Suppressor macrophage (primary cell): ENCODE measurements at regions not wholly inside any gene's neighbourhood (a gene's known extent, or its start where the extent isn't known, plus 50 kb on each side); places are given as distances from the start of the nearest gene placed in this dataset.
"Not testable (repeated sequence)": the region's sequence is repeated elsewhere in the genome, so short reads cannot be mapped to it uniquely, and the experiment has no call there.

ENCODE experiments used
- DNase-seq, 4 experiments: peaks; one replicate each; pipeline ENCODE4 v3.0.0-alpha.2; 2020 to 2022

GRCh38 chr13:37995092-37995491 is 125.5 kb upstream of the TRPC4 start:
- peak in 2 of 4 experiments; percentile 2 to 3 for DNase-seq

DNA sequence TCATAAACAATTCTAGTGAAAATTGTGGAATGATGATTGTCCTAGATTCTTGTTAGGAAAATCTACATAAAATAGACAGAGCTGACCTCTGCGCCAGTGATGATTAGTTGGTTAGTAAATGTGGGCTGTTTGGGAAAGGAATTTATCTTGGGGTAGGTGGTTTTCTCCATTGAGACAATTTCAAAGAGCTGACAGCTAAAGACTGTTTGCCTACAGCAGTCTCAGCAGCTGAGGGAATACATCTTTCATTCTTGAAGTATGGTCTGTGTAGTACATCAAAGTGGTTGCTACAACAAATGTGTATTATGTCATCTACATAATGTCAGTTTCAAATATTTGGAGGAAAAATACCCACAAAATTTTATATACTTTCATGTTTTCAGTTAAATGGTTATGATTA is 117.2 kb upstream of the TRPC4 start:
- no peak for DNase-seq

DNA sequence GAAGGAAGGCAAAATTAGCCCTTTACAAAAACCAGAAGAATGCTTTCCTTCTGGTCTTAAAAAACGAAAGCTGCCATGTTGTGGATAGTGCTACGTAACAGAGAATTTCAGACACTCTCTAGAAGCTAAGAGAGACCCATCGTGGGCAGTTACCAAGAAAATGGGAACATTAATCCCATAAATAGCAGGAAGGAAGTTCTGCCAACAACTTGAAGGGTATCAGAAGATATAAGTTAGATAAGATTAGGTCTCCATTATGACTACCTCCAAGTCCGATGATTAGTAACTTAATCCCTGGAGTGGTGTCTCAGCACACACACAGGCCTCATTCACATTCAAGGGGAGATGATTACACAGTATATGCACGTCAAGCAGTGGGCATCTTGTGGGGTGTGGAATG is 115.7 kb upstream of the TRPC4 start:
- no peak for DNase-seq

DNA sequence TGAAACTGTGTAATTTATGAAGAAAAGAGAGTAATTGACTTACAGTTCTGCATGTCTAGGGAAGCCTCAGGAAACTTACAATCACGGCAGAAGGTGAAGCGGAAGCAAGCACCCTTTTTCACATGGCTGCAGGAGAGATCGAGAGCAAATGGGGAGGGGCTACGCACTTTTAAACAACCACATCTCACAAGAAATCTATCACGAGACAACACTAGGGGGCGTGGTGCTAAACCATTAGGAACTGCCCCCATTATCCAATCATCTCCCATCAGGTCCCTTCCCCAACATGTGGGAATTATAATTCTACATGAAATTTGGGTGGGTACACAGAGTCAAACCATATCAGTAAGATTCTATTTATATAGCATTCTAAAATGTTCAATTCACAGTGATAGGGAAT is 114.8 kb upstream of the TRPC4 start:
- peak in 3 of 4 experiments; percentile 1 to 7 (median 5) for DNase-seq

GRCh38 chr13:37981932-37982331 is 112.4 kb upstream of the TRPC4 start:
- DNase-seq, result no peak

DNA sequence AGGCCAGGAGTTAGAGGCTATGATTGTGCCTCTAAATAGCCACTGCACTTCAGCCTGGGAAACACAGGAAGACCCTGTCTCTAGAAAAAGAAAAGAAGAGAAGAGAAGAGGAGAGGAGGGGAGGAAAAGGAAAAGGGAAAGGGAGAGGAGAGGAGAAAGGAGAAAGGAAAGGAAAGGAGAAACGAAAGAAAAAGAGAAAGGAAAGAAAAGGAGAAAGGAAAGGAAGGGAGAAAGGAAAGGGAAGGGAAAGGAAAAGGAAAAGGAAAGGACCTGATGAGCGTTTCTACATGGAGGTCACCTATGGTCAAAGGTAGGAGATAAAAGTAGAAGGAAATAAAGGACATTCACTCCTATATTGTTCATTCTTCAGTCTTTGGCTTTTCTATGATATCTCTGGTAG is 109.1 kb upstream of the TRPC4 start:
- no peak for DNase-seq

- no peak for DNase-seq
These were observed 99.0 kb upstream of the TRPC4 start for GRCh38 chr13:37968555-37968954.

DNA sequence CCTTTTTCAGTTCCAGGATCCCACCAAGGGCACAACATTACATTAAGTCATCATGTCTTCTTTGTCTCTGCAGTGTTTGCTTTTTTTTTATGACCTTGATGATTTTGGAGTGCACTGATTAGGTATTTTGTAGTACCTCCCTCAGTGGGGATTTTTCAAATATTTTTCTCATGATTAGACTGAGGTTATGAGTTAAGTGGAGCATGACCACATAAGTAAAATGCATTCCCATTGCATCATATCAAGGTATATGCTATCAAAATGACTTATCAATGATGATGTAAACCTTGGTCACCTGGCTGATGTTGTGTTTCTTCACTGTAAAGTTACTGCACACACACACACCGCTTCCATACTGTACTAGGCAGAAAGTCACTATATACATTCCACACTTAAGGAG is 96.7 kb upstream of the TRPC4 start:
- no peak for DNase-seq

GRCh38 chr13:37960427-37960826 is 90.9 kb upstream of the TRPC4 start:
- no peak for DNase-seq

DNA sequence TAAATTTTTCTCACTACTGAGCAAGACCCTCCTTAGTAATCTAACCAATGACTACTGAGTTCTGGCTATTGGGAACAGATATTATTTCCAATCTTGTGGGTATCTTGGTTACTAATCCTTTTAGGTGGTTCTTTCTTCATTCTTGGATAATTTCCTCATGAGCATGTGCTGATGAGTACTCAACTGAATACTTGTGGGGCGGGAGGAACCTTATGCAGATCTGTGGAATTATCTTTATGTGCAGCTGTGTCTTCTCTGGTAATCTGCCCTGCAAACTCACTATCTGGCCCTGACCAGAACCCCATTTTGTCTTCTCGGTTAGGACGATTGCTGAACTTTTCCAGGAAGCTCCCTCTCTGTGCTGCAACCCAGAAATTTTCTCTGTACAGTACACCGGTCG is 89.7 kb upstream of the TRPC4 start:
- DNase-seq, result no peak

GRCh38 chr13:37956536-37956935 is 87.0 kb upstream of the TRPC4 start:
- no peak for DNase-seq

GRCh38 chr13:37954597-37954996 is 85.0 kb upstream of the TRPC4 start:
- not testable (repeated sequence) for DNase-seq

- no peak for DNase-seq
These were observed 84.6 kb upstream of the TRPC4 start for GRCh38 chr13:37954191-37954590.

- no peak for DNase-seq
These were observed 84.1 kb upstream of the TRPC4 start for GRCh38 chr13:37953696-37954095.

GRCh38 chr13:37950016-37950415 is 80.4 kb upstream of the TRPC4 start:
- DNase-seq, result no peak

DNA sequence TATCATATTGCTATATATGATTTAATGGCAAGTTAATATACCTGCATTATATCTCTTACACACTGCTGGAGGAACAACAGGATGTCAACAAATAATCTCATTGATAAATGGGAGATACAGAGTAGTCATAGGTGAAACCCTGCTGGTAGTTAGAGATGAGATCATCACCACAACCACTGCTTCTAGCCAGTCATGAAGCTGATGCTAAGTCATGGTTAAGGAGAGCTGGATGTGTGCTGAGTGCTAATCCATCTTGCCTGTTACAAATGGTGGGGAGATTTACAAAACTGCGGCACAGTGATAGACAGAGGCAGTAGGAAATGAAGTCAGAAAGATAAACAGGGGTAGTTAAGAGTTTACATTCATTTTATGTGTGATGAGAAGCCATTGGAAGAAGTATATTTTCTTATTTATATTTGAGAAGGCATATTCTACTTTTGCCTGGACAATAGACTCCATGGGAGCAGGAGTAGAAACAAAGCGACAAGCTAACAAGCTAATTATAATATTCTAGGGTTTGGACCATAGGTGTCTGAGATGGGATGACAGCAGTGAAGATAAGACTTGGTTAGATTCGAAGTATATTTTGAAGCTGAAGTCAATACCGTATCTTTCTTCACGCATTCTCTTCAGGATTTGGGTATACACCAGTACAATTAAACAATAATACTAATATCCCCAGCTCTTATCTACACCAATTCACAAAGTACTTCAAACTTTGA is 78.0 kb upstream of the TRPC4 start:
- DNase-seq, result no peak

- DNase-seq, result no peak
These were observed 76.3 kb upstream of the TRPC4 start for GRCh38 chr13:37945651-37946575.

DNA sequence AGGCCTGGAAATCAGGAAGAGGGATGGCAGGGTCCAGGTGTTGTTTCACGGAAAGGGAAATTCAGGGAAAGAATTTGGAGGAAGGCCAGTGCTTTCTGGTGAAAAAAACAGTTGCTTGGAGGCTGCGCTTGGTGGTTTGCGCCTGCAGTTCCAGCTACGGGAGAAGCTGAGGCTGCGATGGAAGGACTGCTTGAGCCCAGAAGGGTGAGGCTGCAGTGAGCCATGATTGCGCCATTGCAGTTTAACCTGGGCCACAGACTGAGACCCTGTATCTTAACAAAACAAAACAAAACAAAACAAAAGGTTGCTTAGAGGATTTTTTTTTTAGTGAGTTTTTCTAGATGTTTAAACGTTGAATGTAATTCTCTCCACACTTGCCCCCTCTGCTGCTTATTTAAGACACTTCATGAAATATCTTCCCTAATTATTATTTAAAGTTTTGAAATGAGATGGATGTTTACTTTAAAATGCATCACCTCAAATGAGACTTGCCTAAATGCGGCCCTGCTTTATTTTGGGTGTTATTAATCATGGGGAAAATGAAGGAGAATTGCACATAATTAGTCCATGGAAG is 75.4 kb upstream of the TRPC4 start:
- no peak for DNase-seq

DNA sequence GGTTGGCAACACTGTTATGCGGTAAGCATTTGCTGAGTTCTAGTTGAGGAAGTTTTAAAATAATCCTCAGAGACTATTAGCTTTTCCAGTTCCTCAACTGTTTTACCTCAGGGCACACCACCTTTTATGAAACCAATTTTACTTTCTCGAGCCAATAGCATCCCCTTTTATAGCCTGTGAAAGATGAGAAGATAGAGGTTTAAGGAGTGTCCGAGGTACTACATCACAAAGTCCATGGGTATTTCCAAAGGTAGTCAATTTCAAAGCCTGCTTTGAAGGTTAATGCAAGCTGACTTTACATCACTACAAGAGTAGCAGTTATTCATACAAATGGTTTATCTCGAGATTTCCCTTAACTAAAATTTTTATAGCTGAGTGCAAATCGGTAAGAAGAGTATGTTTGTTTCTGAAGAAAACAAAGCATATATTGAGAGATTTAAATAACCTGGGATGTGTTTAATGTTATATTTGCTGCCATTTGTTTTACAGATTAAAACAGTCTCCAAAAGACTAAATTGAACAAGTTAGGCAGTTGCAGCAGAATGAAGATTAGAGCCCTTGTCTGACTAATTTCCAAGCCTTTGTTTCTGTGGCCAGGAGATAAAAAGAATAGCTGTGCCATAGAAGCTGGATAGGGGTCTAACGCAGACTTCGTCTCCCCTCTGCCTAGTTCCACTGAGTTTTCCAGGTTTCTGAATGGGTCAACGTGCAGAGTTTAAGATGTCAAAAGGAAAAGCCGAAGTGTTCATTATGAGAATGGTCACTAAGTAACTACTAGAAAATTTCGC is 74.7 kb upstream of the TRPC4 start:
- no peak for DNase-seq

DNA sequence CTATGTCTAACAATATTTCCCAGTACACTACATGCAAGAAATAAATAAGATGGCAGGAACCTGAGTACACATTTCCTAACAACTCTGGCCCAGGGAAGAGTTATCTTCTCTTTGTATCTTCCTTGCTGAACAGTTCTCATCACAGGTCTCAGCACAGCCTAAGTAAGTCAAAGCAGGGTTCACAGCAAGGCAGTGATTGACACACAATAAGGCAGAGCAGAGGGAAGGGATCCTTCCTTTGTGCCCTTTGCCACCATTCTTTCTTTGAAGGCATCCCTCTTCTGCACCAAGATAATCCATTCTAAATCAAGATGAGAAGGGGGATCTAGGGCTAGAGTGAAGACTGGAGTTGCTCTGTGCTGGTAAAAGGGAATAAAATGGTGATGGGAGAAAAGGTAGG is 73.4 kb upstream of the TRPC4 start:
- no peak for DNase-seq

DNA sequence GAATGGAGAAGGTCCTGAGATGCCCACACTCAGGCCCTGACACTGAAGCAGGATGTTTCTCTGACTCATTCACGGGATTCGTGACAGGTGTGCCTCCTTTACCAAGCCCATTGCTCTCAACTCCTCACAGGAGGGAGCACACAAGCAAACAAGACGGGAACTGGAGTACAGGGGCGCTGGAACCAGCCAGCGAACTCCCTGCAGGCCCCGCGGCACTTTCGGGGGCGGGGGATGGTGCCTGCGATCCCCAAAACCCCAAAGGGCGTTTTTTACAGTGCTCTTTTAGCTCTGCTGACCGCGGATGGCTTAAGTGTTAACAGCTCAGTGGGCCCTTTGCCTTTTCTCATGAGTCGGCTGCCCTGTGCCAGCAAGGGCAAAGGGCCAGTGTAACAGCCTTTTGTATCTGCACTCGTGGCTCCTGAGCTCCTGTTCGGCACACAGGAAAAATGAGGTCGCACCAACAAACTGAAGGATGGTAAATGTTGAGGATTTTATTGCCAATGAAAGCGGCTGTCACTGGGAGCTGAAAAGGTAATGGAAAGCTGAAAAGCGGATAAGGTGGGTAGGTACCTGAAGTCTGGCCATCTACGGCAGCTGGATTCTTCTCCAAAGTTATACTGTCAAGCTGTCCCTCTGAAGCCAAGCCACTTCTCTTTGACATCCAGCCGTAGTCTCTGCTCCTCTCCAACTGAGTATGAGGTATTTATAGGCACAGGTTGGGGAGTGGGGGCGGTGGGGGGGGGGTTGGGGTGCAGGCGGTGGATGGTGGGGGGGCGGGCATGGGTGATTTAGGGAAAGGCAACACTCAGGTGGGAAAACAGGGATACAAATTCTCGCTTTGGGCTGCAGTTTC is 65.0 kb upstream of the TRPC4 start:
- DNase-seq, result no peak

- DNase-seq, result no peak
These were observed 59.7 kb upstream of the TRPC4 start for GRCh38 chr13:37929308-37929707.
